ENCODE measurements at regions not wholly inside any gene's neighbourhood (a gene's known extent, or its start where the extent isn't known, plus 50 kb on each side); places are given as distances from the start of the nearest gene placed in this dataset.

GRCh38 chr4:4762300-4762699 is 97.2 kb upstream of the MSX1 start:
- no peak overlapping the region for H3K4me3 ChIP-seq (ENCODE audit: low read depth, low read length)
- TF ChIP-seq CTCF (IDR thresholded peaks at IDR 0.05; ENCODE audit: low read depth, low read length), result no peak
- in situ Hi-C loops (cut with HindIII; ENCODE audit: low sequenced_read_pairs), result no loop called here
- DNase-seq (ENCODE audit: low read depth, low spot score), result no peak

- DNase-seq (ENCODE audit: low read depth, low spot score), result no peak
- no peak overlapping the region for H3K4me3 ChIP-seq (ENCODE audit: low read depth, low read length)
- in situ Hi-C loops (cut with HindIII; ENCODE audit: low sequenced_read_pairs), result no loop called here
- TF ChIP-seq CTCF (IDR thresholded peaks at IDR 0.05; ENCODE audit: low read depth, low read length), result peak; percentile 50
Measured at GRCh38 chr4:4761128-4761982, 98.1 kb upstream of the MSX1 start.

- no peak for DNase-seq (ENCODE audit: low read depth, low spot score)
- H3K4me3 ChIP-seq (ENCODE audit: low read depth, low read length), result no peak overlapping the region
- no peak for TF ChIP-seq CTCF (IDR thresholded peaks at IDR 0.05; ENCODE audit: low read depth, low read length)
- in situ Hi-C loops (cut with HindIII; ENCODE audit: low sequenced_read_pairs), result no loop called here
Measured at GRCh38 chr4:4759883-4760282, 99.6 kb upstream of the MSX1 start.

- H3K4me3 ChIP-seq (ENCODE audit: low read depth, low read length), result no peak overlapping the region
- no peak for DNase-seq (ENCODE audit: low read depth, low spot score)
- no peak for TF ChIP-seq CTCF (IDR thresholded peaks at IDR 0.05; ENCODE audit: low read depth, low read length)
- in situ Hi-C loops (cut with HindIII; ENCODE audit: low sequenced_read_pairs), result no loop called here
Measured at GRCh38 chr4:4759232-4759631, 100.2 kb upstream of the MSX1 start.

- H3K4me3 ChIP-seq (ENCODE audit: low read depth, low read length), result no peak overlapping the region
- in situ Hi-C loops (cut with HindIII; ENCODE audit: low sequenced_read_pairs), result no loop called here
- DNase-seq (ENCODE audit: low read depth, low spot score), result no peak
- TF ChIP-seq CTCF (IDR thresholded peaks at IDR 0.05; ENCODE audit: low read depth, low read length), result no peak
Measured at GRCh38 chr4:4758681-4759080, 100.8 kb upstream of the MSX1 start.

- no peak for TF ChIP-seq CTCF (IDR thresholded peaks at IDR 0.05; ENCODE audit: low read depth, low read length)
- DNase-seq (ENCODE audit: low read depth, low spot score), result no peak
- in situ Hi-C loops (cut with HindIII; ENCODE audit: low sequenced_read_pairs), result no loop called here
- H3K4me3 ChIP-seq (ENCODE audit: low read depth, low read length), result no peak overlapping the region
Measured at GRCh38 chr4:4755306-4755705, 104.2 kb upstream of the MSX1 start.

Measured in astrocyte of the spinal cord (primary cell).